HG02588 (cell line): ENCODE measurements at regions not wholly inside any gene's neighbourhood (a gene's known extent, or its start where the extent isn't known, plus 50 kb on each side); places are given as distances from the start of the nearest gene placed in this dataset.
A peak's percentile ranks its signal among the peaks of the same experiment; 100 is the strongest.

Source experiments
- ATAC-seq: cut with Tn5 transposase; IDR thresholded peaks from one replicate; pipeline ENCODE4 v1.9.1; 2021; ENCODE audit warnings: mild to moderate bottlenecking, moderate library complexity; ENCODE audit not compliant: unreplicated experiment

DNA sequence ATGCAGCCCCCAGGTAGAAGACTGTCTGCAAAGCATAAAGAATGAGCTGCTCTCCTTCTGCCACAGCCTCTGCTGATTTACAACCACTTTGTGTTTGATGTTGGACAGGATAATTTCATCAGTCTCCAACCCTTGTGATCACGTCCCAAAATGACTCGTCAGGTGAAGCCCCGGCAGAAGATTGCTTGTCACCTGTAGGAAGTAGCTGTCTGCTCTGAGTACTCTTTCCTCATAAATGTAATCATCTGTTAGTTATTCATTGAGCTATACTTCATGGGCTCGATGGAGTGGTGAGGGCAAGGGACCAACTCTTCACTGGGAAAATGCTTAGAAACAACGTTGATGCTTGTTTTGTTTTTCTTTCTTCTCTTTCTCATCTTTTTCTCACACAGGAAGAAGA lies 290.9 kb upstream of the SP8 start:
- ATAC-seq: no peak

DNA sequence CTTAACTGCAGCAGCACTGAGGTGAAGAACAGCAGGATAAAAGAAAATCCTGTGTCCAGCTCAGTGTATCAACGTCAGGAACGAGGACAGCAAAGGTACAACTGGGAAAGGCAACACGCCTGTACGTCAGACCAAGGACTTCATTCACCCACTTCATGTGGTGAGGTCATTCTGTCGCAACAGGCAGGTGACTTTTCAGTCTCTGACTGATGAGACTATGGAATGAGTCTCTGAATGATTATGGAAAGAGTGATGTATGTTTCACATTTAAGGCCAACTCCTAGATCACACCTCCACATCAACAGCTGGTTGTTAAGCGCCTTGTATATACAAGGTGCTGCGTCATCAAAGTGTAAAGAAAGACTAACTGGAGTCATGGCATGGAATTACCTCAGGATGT lies 297.6 kb upstream of the SP8 start:
- no peak for ATAC-seq

DNA sequence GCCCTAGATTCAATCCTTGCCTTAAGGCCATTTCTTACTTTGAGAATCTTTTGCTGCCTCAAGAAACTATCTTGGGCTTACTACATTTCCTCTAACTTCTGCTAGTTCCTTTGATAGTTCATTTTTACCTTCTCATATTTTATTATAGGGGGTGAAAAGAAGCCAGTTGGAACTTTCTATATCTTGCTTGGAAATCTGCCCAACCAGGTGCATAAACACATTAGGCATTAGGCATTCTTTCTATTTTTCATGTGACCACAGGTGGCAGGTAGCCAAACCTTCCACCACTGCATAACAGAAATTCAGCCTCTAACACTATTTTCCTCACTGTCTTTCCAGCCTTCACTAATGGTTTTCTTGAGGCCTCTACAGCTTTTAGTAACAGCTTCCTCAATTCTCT lies 300.0 kb upstream of the SP8 start:
- no peak for ATAC-seq

DNA sequence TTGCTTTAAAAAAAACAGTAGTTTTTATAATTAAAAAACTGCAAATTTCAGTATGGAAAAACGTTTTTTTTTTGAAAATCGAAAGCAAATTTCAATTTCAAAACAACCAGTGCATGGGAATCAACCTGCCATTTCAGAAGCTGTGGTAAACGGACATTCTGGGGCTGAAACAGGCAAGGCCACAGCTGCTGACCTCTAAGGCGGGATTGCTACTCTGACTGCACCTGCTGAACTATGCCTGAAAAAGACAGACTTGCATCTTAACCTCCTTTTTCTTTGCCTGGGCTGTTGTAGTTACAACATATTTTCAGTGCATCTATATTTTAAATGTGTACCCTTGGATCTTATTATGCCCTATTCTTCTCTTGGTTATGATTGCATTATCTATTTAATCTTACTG lies 303.0 kb upstream of the SP8 start:
- ATAC-seq: no peak

DNA sequence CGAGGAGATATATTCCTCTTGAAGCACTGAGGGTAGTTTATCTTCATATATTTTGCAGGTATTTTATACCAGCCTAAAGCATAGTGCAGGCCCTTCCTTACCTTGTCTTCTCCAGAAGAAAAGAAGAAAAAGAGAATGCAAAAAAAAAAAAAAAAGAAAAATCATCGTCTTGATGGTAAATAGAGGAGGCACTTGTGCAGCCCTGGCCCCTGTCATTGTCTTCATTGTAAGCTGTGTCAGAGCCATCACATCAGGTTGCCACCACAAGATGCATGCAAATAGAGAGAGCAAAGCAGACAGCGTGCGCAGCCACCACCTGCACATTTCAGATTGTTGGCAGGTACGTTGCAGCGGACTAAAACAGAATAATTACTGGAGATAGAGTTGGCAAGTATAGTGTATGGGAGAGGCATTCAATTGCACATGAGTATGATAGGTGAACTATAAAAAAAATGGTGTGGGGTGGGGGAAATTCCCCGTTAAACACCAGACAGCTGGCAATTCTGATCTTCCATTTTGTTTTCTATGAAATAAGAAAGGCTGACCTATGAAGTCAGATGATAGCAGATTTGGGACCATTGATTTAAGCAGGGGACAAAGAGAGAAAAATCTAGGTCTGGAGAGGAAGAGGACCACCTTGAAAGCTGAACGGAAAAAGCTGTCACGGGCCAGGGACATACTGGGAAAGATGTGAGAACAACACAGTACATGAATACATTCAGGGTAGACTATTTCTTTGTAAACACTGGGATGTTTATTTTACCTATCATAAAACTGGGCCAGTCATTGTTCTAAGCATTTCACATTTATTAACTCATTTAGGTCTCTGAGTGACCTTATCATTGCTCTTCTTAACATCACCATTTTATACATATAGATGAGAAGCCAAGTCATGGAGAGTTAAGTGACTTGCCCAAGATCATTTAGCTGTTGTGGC lies 306.3 kb upstream of the SP8 start:
- ATAC-seq: no peak

DNA sequence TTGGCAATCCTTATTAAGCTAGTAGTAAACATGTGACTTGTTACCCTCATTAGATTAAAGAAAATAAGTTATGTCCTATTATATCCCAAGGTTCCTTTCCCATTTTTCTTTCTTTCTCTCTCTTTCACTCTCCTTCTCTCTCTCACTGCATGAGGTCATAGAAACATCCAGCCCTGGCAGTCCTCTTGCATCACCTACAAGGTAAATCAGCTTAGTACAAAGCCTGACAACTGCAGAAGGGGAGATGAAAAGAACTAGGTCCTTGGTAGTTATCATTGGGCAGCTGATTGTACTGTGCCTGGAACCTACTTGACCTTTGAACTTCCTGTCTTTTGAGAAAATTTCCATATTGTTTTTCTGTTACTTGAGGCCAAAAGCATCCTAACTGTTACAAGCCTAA lies 307.9 kb upstream of the SP8 start:
- ATAC-seq: no peak

DNA sequence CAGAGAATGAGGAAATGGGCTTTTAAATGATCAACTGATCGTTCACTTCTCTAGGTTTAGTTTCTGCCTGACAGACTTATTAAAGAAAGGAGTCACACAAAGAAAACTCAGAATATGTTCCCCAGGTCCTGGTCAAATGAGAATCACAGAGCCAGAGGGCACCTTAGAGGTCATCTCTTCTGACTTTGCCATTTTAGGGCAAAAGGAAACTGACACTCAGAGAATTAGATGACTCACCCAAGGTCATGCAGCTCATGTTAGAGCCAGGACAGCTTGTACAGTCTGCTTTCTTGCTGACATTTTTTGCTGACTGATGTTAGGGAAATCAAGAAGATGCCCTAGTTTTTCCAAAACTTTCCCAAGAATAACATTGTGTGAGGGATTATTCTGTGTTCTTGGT lies 312.7 kb upstream of the SP8 start:
- peak; percentile 68 for ATAC-seq

DNA sequence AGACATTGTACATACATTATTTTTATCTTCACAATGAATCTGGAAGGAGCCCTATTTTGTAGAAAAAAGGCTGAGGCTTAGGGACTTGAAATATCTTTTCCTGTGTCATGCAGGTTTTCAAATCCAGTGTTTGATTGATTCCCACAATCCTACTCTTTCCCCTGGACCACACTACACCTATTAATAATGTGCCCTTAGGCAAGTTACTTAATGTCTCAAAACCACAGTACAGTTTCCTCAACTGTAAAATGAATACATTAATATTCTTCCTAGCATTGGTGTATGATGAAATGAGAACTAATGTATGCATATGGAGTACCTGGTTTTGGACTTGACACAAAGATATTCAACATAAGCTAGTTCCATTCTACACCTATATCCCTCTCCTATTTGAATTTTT lies 313.3 kb upstream of the SP8 start:
- ATAC-seq: no peak

DNA sequence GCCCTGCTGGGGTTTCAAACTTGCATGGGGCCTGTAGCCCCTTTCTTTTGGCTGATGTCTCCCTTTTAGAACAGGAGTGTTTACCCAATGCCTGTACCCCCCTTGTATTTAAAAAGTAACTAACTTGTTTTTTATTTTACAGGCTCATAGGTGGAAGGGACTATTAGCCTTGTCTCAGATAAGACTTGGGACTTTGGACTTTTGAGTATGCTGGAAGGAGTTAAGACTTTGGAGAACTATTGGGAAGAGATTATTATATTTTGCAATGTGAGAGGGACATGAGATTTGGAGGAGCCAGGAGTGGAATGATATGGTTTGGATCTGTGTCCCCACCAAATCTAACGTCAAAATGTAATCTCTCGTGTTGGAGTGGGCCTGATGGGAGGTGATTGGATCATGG lies 314.9 kb upstream of the SP8 start:
- ATAC-seq: no peak

DNA sequence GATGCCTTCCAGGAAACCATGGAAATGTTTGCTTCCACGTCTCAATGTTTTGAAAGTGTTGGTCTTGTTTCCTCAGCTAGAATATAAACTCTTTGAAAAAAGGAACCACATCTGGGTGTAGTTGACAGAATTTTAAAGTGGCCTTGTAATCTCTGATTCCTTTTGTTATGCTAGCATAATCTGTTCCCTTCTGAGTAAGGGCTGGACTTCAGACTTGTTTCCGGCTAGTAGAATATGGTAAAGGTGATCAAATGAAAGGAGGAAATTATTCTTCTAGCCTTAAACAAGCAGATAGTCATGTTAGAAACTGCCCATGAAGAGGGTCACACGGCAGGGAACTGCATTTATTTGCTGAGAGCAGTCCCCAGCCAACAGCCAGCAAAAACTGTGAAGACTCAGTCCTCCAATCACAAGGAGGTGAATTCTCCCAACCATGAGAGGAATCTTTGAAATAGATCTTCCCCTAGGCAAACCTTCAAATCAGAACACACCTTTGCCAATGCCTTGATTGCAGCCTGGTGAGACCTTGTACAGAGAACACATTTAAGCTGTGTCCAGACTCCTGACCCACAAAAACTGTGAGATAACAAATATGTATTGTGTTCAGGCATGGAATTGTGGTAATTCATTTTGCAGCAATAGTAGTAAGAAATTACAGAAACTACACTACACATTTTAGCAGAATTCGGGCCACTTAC lies 316.9 kb upstream of the SP8 start:
- ATAC-seq: no peak

DNA sequence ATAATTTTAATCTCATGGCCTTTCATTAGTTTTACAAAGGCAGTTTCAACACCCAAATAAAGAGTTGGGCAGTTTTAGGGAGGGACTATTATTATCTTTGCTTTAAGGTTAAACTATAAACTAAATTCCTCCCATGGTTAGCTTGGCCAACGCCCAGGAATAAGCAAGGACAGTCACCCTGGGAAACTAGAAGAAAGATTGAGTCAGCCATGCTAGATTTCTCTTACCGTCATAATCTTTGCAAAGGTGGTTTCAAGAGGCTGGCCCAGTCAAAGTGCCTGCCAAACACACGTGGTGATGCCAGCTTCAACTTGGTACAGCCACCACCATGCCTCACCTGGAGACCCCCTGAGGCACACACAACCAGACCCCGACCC lies 317.4 kb upstream of the SP8 start:
- ATAC-seq: no peak

DNA sequence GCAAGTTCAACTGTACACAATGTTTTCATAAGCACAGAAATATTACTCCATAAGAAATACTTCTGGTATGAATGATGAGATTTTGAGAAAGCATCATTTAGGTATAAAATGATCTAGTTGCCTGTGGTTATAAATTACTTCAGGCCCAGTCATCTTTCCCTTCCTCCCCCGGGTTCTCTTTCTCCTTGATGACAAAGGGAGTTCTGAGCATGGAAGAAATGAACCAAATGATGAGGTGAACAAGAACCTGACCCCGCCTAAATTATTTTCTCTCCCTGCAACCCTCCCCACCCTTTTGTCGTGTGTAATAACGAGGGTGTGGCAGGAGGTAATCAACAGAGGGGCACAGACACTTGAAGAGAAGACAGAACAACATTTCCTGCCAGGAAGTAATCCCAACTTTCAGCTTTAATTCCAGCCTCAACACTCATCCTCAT lies 319.6 kb upstream of the SP8 start:
- no peak for ATAC-seq

DNA sequence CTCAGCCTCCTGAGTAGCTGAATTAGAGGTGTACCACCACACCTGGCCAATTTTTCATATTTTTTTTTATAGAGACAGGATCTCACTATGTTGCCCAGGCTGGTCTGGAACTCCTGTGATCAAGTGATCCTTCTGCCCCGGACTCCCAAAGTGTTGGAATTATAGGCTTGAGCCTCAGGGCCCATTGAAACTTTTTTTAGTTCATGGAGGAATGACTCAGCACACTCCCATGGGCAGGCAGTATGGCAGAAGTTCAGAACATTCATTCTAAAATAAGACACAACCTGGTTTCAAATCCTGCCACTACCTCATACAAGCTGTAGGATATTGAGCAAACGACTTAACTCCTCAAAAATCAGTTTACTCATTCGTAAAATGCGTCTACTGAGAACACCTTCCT lies 320.4 kb upstream of the SP8 start:
- ATAC-seq: no peak

DNA sequence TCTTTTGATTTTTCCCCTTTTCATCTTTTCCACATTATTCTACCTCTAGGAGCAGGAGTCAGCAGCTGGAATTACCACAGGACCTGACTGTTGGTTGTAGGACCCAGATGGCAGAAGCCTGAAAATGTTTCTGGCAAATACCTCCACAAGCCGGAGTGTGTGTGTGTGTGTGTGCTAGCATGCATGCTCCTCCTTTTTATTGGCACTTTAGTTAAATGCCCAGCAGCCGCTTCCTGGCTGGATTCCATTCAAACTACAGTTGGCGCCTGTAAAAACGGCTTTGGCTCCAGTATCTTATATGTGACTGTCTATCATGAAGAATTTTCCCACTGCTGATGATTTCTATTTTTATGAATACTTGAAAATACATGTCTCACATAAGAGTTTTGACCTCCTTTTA lies 319.7 kb upstream of the SP4 start:
- ATAC-seq: no peak

DNA sequence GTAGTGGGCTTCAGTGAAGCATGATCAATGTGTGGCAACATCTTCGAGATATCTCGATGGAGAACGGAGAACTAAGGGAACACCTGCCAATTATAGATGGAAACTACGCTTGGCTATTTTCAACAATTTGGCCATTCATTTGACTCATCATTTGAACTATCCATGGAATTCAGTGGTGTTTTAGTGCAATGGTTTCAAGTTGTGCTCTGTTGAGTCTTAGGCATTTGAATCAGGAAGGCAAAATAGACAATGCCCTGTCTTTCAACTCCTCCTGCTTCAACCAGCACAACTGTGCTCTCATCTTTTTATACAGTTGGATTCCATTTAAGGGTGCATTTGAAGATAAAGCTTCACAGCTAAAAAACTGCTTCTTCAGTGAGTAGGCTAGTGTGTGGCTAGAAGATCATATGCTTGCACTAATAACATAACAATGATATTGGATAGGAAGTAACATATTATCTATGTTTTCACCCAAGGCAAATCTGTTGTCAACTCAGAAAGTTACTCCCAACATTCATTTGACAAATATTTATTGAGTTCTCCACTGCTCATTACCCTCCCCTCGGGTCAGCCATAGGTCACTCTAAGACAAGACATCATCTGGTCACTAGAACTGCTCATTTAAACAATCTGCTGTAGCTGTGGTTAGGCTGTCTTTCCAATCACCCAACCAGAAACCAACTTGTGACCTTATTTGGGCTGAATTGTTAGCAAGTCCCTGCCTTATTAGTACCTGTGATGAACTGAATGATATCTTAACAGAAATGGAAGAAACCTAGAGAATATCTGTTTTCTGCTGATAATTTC lies 314.1 kb upstream of the SP4 start:
- no peak for ATAC-seq

DNA sequence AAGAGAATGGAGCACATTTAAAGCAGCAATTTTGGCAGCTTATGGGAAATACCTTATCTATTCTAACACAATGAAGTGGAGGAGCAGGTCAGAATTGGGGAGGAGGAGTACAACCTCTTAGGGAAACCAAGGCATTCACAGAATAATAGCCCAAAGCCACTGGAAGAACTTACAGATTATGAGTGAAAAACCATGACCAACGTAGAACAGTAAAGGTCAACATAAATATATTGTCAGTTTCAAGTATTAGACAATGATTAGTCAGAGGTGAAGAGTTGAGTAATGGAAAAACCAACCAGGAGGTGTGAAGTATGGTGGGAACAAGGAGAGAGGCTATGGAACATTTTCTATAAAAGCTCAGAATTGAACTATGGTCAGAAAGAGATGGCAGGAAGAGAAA lies 304.3 kb upstream of the SP4 start:
- no peak for ATAC-seq

DNA sequence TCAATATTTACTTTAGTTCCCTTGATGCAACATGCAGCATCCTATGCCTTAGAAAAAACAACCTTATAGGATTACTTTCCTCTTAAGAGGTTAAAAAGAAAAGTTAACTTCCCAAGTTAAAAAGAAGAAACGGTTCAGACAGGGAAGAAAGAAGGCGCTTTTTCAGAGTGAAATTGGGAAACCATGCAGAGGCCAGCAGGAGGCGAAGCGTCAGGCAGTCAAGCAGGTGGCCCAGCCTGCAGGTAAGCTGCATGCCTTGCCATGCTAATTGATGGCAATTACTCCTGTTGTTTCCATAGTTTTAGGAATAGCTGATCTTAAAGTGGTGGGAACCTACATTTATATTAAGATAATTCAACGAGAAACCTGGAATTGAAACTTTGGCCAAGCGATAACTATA lies 302.6 kb upstream of the SP4 start:
- ATAC-seq: no peak

DNA sequence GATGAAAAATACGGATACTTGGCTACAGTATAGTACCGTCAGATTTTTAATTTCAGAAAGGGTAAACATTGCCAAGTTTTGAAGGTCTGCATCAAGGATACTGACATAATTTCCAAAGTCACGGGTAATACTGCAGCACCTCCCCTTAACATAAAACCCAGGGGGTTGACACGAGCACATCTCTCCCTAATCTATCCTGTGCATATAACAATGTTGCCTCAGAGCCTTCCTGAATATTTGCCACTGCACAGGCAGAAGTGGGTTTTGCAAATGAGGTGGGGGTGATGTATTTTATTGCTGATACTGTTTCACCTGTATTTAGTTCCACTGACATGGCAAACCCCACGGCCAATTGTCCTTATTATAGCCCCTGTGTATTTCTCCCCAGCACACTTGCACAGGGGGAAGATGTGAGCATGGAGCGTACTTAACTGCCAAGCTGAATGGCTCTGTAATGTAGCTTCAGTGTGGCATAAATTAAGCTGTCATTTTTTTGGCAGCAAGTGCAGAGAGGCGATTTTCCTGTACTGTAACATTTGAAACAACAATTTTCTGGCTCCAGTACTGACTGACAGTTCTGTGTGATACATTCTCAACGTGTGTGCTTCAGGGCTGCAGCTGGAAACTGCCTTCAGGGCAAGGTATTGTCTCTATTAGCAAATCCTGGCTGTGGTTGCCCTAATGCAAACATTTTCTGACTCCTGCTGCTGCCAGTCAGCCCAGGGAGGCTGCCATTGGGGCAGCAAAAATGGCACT lies 299.6 kb upstream of the SP4 start:
- no peak for ATAC-seq

DNA sequence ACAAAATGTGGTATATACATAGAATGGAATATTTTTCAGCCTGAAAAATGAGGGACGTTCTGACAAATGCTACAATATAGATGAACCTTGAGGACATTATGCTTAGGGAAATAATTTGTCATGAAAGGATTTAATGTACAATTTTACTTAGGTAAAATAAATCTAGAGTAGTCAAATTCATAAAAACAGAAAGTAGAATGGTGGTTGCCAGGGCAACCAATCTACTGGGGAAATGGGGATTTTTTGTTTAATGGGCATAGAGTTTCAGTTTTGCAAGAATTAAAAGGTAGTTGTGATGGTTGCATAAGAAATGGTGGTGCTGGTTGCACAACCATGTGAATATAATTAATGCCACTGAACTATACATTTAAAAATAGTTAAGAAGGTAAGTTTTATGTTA lies 296.0 kb upstream of the SP4 start:
- ATAC-seq: no peak

DNA sequence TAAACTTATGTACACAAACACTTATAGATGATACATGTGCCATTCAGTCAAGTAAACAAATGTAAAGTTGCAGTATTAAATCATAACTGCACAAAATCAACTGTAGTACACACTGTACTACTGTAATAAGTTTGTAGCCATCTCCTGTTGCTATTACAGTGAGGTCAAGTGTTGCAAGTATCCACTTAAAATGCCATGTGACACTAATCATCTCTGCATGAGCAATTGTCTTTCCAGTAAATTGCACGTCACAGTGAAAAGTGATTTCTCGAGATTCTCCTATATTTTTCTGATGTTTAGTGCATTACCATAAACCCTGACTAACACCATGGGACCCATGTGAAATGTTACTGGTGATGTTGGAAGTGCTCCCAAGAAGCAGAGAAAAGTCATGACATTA lies 293.3 kb upstream of the SP4 start:
- ATAC-seq: no peak

DNA sequence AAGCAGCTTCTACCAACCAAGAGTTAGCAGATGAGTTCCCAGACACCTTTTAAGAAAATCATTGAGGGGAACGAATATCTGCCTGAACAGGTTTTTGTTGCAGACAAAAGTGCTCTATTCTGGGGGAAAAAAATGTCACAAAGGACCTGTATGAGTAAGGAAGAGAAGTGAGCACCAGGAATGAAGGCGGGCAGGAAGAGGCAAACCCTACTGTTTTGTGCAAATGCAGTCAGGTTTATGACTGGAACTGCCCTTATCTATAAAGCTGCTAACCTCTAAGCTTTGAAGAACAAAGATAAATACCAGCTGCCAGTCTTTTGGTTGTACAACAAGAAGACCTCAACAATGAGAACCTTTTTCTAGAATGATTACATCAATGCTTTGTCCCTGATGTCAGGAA lies 292.4 kb upstream of the SP4 start:
- no peak for ATAC-seq
